Tibial artery (tissue), 4 donors: ENCODE measurements at regions not wholly inside any gene's neighbourhood (a gene's known extent, or its start where the extent isn't known, plus 50 kb on each side); places are given as distances from the start of the nearest gene placed in this dataset.

Experiments
- DNase-seq, 2 donors: peaks; one replicate each; pipeline ENCODE4 v3.0.0-alpha.2; 2019
- H3K27ac ChIP-seq, 2 donors: fragments of 200-600 bp; sonication (generic) in 1 of 2; 1 replicate in 1 of 2; 2 replicates in 1 of 2; pipeline ENCODE4 v1.5.1; 2018 to 2019; ENCODE audit warnings: mild to moderate bottlenecking in 1 of 2
- H3K27me3 ChIP-seq, 2 donors: fragments of 200-600 bp; sonication (generic) in 1 of 2; one replicate each; pipeline versions ENCODE4 v1.5.1 to v1.6.0; 2016 to 2019
- H3K36me3 ChIP-seq, 3 donors: fragments of 200-600 bp; sonication (generic) in 2 of 3; one replicate each; pipeline ENCODE4 v1.5.1; 2016 to 2019; ENCODE audit warnings: mild to moderate bottlenecking in 2 of 3
- H3K4me1 ChIP-seq, 4 donors: fragments of 200-600 bp; sonication (generic) in 2 of 4; 1 replicate in 3 of 4; 2 replicates in 1 of 4; pipeline ENCODE4 v1.5.1; 2016 to 2019
- H3K4me3 ChIP-seq, 2 donors: fragments of 200-600 bp; sonication (generic) in 1 of 2; 1 replicate in 1 of 2; 2 replicates in 1 of 2; pipeline ENCODE4 v1.5.1; 2018 to 2019; ENCODE audit warnings: mild to moderate bottlenecking in 2 of 2
- H3K9me3 ChIP-seq, 3 donors: fragments of 200-600 bp; sonication (generic) in 1 of 3; one replicate each; pipeline ENCODE4 v1.5.1; 2016 to 2019
- intact Hi-C: fragments of 100-400 bp; cut with DNase I; formaldehyde crosslinking; loops from one replicate; pipeline ENCODE4 v1.15.0; 2023; ENCODE audit warnings: low total_unique reads
- TF ChIP-seq, protein P1 (sequence below), 2 experiments: fragments of 200-600 bp in 1 of 2; fragments of 450-650 bp in 1 of 2; IDR thresholded peaks; one replicate each; pipeline ENCODE4 v1.5.1; 2017 to 2019; ENCODE audit warnings: antibody characterized with exemption in 2 of 2, mild to moderate bottlenecking in 1 of 2, moderate library complexity in 1 of 2

DNA sequence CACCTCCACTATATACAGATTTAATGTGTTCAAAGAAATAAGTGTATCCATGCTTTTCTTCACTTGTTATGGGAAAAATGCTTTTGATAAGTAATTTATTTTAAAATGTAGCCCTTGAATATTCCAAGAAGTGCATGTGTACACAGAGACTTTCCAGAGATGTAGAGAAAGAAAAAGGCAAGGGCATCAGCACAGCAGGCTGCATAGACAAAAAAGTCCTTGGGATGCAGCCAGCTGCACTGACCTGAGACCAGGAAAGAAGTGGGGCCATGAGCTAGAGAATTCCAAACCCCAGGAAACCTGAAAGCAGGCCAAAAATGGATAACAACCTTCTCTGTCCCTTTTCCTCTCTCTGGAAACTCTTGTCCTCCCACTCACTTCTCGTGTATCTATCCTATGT lies 51.6 kb upstream of the PRDM8 start:
- no peaks in the 10 kb centered on the region for H3K27me3 ChIP-seq
- no peaks in the 10 kb centered on the region for H3K36me3 ChIP-seq
- DNase-seq, result no peak
- TF ChIP-seq, protein P1, sequence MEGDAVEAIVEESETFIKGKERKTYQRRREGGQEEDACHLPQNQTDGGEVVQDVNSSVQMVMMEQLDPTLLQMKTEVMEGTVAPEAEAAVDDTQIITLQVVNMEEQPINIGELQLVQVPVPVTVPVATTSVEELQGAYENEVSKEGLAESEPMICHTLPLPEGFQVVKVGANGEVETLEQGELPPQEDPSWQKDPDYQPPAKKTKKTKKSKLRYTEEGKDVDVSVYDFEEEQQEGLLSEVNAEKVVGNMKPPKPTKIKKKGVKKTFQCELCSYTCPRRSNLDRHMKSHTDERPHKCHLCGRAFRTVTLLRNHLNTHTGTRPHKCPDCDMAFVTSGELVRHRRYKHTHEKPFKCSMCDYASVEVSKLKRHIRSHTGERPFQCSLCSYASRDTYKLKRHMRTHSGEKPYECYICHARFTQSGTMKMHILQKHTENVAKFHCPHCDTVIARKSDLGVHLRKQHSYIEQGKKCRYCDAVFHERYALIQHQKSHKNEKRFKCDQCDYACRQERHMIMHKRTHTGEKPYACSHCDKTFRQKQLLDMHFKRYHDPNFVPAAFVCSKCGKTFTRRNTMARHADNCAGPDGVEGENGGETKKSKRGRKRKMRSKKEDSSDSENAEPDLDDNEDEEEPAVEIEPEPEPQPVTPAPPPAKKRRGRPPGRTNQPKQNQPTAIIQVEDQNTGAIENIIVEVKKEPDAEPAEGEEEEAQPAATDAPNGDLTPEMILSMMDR (IDR thresholded peaks at IDR 0.05), result no peak
- no peak overlapping the region for H3K4me3 ChIP-seq
- H3K4me1 ChIP-seq, result no peaks in the 10 kb centered on the region
- intact Hi-C loops, result no loop called here
- no peaks in the 10 kb centered on the region for H3K9me3 ChIP-seq
- H3K27ac ChIP-seq, result no peak overlapping the region

DNA sequence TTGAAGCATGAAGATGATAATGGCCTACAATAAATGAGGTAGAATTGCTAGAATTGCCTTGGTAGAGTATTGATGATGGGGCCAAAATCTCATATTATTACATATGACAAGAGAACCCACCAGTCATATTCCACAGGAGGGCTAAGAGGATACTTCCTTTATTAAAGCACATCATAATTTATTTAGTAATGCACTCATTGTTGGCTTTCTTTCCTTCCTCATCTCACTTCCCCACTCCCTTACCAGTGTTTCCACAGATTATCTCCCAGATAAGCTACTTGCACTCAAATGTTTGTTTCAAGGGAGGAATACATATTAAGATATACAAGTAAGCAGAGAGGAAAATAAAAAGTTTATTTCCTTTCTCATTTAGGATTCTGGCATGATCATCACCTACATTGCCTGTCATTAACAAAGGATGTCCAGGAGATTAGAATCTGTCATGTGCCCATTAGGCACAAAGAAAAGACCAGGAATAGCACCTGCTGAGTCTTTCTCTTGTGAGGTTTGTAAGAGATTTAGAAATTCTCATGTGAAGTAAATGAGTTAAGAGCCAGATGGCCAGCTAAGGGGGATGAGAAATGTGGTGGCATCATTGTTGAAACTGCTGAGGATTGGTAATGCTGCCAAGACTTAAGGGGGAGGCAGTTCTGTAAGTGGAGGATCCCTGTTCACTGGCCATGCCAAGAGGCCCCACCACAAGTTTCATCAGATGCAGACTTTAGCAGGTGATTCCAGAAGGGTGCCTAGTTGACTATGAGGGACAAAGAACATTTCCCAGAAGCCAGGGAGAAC lies 52.4 kb upstream of the PRDM8 start:
- H3K27me3 ChIP-seq, result no peaks in the 10 kb centered on the region
- H3K36me3 ChIP-seq, result no peaks in the 10 kb centered on the region
- no peak overlapping the region for H3K4me3 ChIP-seq
- no peaks in the 10 kb centered on the region for H3K9me3 ChIP-seq
- no peak for DNase-seq
- H3K27ac ChIP-seq, result no peak overlapping the region
- no peaks in the 10 kb centered on the region for H3K4me1 ChIP-seq
- intact Hi-C loops, result no loop called here
- TF ChIP-seq, protein P1 (IDR thresholded peaks at IDR 0.05), result no peak

DNA sequence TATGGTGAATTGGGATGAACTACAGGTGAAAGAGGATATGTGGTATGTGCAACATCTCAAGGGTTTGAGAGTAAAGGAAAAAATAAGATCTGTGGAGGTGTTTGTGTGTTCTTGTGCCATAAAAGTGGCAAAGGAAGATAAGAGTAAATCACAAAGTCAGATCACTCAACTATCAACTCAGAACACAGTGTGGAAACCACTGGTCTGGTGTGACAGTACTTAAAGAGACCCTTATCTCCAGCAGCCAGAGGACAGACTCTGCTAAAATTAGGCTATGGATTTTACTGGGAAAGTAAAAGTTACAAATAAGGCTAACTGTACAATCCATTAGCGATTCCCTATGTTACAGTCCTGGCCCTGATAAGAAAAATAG lies 54.0 kb upstream of the PRDM8 start:
- H3K4me3 ChIP-seq, result no peak overlapping the region
- TF ChIP-seq, protein P1 (IDR thresholded peaks at IDR 0.05), result no peak
- no peaks in the 10 kb centered on the region for H3K4me1 ChIP-seq
- no peak for DNase-seq
- H3K9me3 ChIP-seq, result no peaks in the 10 kb centered on the region
- H3K36me3 ChIP-seq, result no peaks in the 10 kb centered on the region
- no peaks in the 10 kb centered on the region for H3K27me3 ChIP-seq
- intact Hi-C loops, result no loop called here
- H3K27ac ChIP-seq, result no peak overlapping the region

DNA sequence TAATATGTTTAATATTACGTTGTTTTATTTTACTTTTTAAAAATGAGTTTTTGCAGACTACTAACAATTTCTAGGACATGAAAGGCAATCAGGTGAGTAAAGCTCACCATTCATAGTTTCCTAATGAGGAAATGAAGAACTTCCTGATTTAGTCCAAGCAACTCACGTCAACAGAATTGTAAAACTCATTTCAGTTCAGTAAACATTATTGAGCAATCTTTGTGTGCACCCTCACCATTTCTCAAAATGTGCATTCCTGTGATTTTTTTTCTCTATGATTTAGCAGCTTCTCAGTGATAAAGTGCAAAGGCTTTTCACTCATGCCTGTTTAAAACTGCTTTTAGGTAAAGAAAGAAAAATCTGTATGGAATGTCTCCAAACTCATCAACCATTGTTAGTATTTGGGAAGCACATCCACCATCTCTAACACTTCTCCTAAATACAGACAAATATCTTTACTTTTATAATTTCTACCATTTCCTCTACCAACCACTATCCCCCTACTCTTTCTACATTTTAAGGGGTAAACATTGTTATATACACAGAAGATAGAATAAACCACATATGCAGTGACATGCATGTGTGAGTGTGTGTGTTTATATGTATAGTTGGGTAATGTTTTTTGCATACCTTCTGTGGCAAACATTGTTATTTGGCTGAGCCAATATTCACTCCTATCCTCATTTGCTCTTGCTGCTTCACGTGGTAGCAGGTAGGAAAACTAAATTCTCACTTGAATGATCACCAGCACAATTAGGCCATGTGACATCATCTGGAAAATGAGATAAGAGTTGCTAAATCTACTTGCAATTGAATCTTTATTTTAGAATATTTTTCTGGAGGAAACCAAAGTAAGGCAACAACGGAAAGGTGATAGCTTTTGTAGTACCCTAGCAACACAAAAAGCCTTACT lies 54.7 kb upstream of the PRDM8 start:
- no peaks in the 10 kb centered on the region for H3K9me3 ChIP-seq
- DNase-seq, result no peak
- H3K4me1 ChIP-seq, result no peaks in the 10 kb centered on the region
- no peaks in the 10 kb centered on the region for H3K36me3 ChIP-seq
- no peak overlapping the region for H3K4me3 ChIP-seq
- H3K27me3 ChIP-seq, result no peaks in the 10 kb centered on the region
- H3K27ac ChIP-seq, result no peak overlapping the region
- intact Hi-C loops, result no loop called here
- TF ChIP-seq, protein P1 (IDR thresholded peaks at IDR 0.05), result no peak

DNA sequence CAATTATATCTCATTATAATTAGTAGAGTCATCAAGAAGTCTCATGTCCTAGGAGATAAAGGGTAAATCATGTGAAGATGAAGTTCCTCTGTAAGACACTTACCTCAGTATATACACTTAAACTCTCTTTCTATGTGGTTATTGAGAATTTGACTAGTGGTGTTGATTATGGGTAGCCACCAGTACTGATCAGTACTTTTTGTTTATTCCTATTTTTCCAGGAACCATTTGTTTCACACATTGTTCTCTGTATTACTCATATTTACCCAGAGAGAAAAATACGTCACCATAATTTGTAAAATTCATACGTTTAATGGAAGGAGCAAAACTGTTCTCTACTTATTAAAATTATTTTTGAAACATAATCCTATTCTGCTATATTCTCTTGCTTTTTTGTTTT lies 55.8 kb upstream of the PRDM8 start:
- intact Hi-C loops, result no loop called here
- H3K27ac ChIP-seq, result no peak overlapping the region

More for the DNA sequence above, 55.8 kb upstream of the PRDM8 start:
- H3K4me3 ChIP-seq, result no peak overlapping the region
- no peaks in the 10 kb centered on the region for H3K4me1 ChIP-seq
- H3K9me3 ChIP-seq, result no peaks in the 10 kb centered on the region
- TF ChIP-seq, protein P1 (IDR thresholded peaks at IDR 0.05), result no peak
- no peak for DNase-seq
- H3K36me3 ChIP-seq, result no peaks in the 10 kb centered on the region
- H3K27me3 ChIP-seq, result no peaks in the 10 kb centered on the region
